HEK293 (cell line): ENCODE measurements at regions not wholly inside any gene's neighbourhood (a gene's known extent, or its start where the extent isn't known, plus 50 kb on each side); places are given as distances from the start of the nearest gene placed in this dataset.

Experiments
- CTCF ChIA-PET: fragments of 350-600 bp; formaldehyde crosslinking; extraction: SDS; loops from one replicate; lab custom pipeline; 2021; ENCODE audit warnings: antibody characterized with exemption; lab: Yijun Ruan, JAX
- POLR2A ChIA-PET: fragments of 300-600 bp; formaldehyde crosslinking; extraction: SDS; loops from one replicate; lab custom pipeline; 2020; ENCODE audit warnings: antibody characterized with exemption, inconsistent platforms; lab: Yijun Ruan, JAX
- H3K27ac ChIP-seq: fragments of 200-500 bp; sonication (Bioruptor generic); 2 replicates; pipeline ENCODE4 v1.5.1; 2014; ENCODE audit warnings: low read depth, low read length, control low read depth, inconsistent platforms; ENCODE audit errors: extremely low read depth
- H3K36me3 ChIP-seq, 2 experiments: fragments of 200-500 bp in 1 of 2; sonication (Bioruptor generic) in 1 of 2; 1 replicate in 1 of 2; 2 replicates in 1 of 2; pipeline ENCODE4 v1.5.1; 2014 to 2017; ENCODE audit warnings: inconsistent platforms in 2 of 2, low read length in 2 of 2; ENCODE audit not compliant: control insufficient read depth in 2 of 2, insufficient read depth in 1 of 2
- H3K4me1 ChIP-seq: fragments of 200-500 bp; sonication (Bioruptor generic); 2 replicates; pipeline ENCODE4 v1.5.1; 2014; ENCODE audit warnings: mild to moderate bottlenecking, low read length, inconsistent platforms; ENCODE audit not compliant: control insufficient read depth, insufficient read depth
- H3K4me3 ChIP-seq: 2 replicates; pipeline ENCODE4 v1.5.1; 2011; ENCODE audit warnings: low read depth, mild to moderate bottlenecking, control low read depth, low read length, moderate library complexity
- H3K9me3 ChIP-seq: fragments of 200-500 bp; sonication (Bioruptor generic); 2 replicates; pipeline ENCODE4 v1.5.1; 2014; ENCODE audit warnings: low read depth, low read length, inconsistent platforms; ENCODE audit not compliant: control insufficient read depth, insufficient read depth
- HOXC10 ChIP-seq: sonication (generic); formaldehyde crosslinking; IDR thresholded peaks from 2 replicates; pipeline ENCODE4 v1.8.1; 2023; ENCODE audit warnings: mild to moderate bottlenecking, missing genetic modification reagents
- ZNF169 ChIP-seq: fragments of 450-650 bp; formaldehyde crosslinking; IDR thresholded peaks from 2 replicates; pipeline ENCODE4 v1.5.1; 2016; ENCODE audit warnings: missing biosample characterization, missing genetic modification characterization
- ZNF292 ChIP-seq: fragments of 450-650 bp; formaldehyde crosslinking; IDR thresholded peaks from 2 replicates; pipeline ENCODE4 v1.5.1; 2016; ENCODE audit warnings: low read depth, missing biosample characterization, missing genetic modification characterization, borderline replicate concordance
- ZNF404 ChIP-seq: fragments of 450-650 bp; formaldehyde crosslinking; IDR thresholded peaks from 2 replicates; pipeline ENCODE4 v1.5.1; 2017; ENCODE audit warnings: missing biosample characterization, missing genetic modification characterization
- ZNF544 ChIP-seq: fragments of 450-650 bp; formaldehyde crosslinking; IDR thresholded peaks from 2 replicates; pipeline ENCODE4 v1.5.0; 2017; ENCODE audit warnings: missing biosample characterization, missing genetic modification characterization
- ZNF555 ChIP-seq: fragments of 450-650 bp; formaldehyde crosslinking; conservative IDR thresholded peaks from 2 replicates; pipeline ENCODE4 v1.5.1; 2017; ENCODE audit warnings: missing biosample characterization, mild to moderate bottlenecking, missing genetic modification characterization, inconsistent platforms
- ZNF626 ChIP-seq: fragments of 450-650 bp; sonication (Bioruptor Pico); formaldehyde crosslinking; IDR thresholded peaks from 2 replicates; pipeline ENCODE4 v1.5.1; 2018; ENCODE audit warnings: missing biosample characterization, missing genetic modification characterization, inconsistent platforms
- ZNF629 ChIP-seq: fragments of 450-650 bp; formaldehyde crosslinking; IDR thresholded peaks from 2 replicates; pipeline ENCODE4 v1.5.1; 2017; ENCODE audit warnings: missing biosample characterization, missing genetic modification characterization
- ZNF670 ChIP-seq: fragments of 450-650 bp; formaldehyde crosslinking; IDR thresholded peaks from 2 replicates; pipeline ENCODE4 v1.5.1; 2016; ENCODE audit warnings: missing biosample characterization, missing genetic modification characterization, low read depth
- ZNF837 ChIP-seq: fragments of 450-650 bp; formaldehyde crosslinking; IDR thresholded peaks from 2 replicates; pipeline ENCODE4 v1.5.1; 2016; ENCODE audit warnings: missing biosample characterization, missing genetic modification characterization
- TF ChIP-seq, protein P1 (sequence below): fragments of 450-650 bp; formaldehyde crosslinking; IDR thresholded peaks from 2 replicates; pipeline ENCODE4 v1.5.1; 2016; ENCODE audit warnings: missing biosample characterization, missing genetic modification characterization, low read depth
- TF ChIP-seq, protein P2 (sequence below): fragments of 450-650 bp; IDR thresholded peaks from 2 replicates; pipeline ENCODE4 v1.5.1; 2018; ENCODE audit warnings: missing biosample characterization, mild to moderate bottlenecking, missing genetic modification characterization
- TF ChIP-seq, protein P3 (sequence below): fragments of 450-650 bp; formaldehyde crosslinking; optimal IDR thresholded peaks from 2 replicates; pipeline ENCODE3; 2016; ENCODE audit warnings: missing biosample characterization, mild to moderate bottlenecking, missing genetic modification characterization
- TF ChIP-seq, protein P4 (sequence below): fragments of 450-650 bp; formaldehyde crosslinking; conservative IDR thresholded peaks from 2 replicates; pipeline ENCODE4 v1.5.1; 2016; ENCODE audit warnings: low read depth, missing biosample characterization, missing genetic modification characterization
- TF ChIP-seq, protein P5 (sequence below): fragments of 450-650 bp; formaldehyde crosslinking; IDR thresholded peaks from 2 replicates; pipeline ENCODE4 v1.5.1; 2016; ENCODE audit warnings: missing biosample characterization, missing genetic modification characterization
- TF ChIP-seq, protein P6 (sequence below): fragments of 450-650 bp; formaldehyde crosslinking; IDR thresholded peaks from 2 replicates; pipeline ENCODE4 v1.5.1; 2016; ENCODE audit warnings: missing biosample characterization, missing genetic modification characterization
- TF ChIP-seq, protein P7 (sequence below): fragments of 450-650 bp; formaldehyde crosslinking; IDR thresholded peaks from 2 replicates; pipeline ENCODE4 v1.5.1; 2016; ENCODE audit warnings: missing biosample characterization, missing genetic modification characterization

DNA sequence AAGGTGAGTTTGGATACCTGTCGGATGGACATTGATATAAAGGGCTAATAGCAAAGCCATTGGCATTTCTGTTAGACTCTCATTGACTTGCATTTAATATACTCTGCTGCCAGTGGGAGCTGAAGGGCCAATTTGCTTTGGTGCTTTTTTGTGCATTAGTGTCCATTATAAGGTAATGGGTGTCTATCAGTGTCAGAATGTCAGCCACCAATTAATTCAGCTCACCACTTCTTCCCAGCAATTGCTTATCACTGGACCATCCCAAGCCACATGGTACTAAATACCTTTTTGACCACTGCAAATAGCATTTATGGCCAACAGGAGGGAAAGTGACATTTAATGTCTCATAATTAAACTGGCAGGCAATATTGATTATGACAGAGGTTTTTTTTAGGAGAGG, 317.8 kb downstream of the TEX29 start:
- H3K4me3 ChIP-seq = no peak overlapping the region
- no peaks in the 10 kb centered on the region for H3K36me3 ChIP-seq
- POLR2A ChIA-PET = no interaction called here
- CTCF ChIA-PET = no interaction called here
- no peak overlapping the region for H3K27ac ChIP-seq
- TF ChIP-seq ZNF292 (tag by site-specific recombination) (no peak), ZNF837 (no peak), ZNF555 (tag by site-specific recombination) (no peak), ZNF169 (no peak), ZNF404 (no peak), ZNF670 (no peak), ZNF629 (tag by site-specific recombination) (no peak), ZNF544 (tag by site-specific recombination) (no peak), ZNF626 (tag by site-specific recombination) (no peak), HOXC10 (no peak)
- TF ChIP-seq, protein P1, sequence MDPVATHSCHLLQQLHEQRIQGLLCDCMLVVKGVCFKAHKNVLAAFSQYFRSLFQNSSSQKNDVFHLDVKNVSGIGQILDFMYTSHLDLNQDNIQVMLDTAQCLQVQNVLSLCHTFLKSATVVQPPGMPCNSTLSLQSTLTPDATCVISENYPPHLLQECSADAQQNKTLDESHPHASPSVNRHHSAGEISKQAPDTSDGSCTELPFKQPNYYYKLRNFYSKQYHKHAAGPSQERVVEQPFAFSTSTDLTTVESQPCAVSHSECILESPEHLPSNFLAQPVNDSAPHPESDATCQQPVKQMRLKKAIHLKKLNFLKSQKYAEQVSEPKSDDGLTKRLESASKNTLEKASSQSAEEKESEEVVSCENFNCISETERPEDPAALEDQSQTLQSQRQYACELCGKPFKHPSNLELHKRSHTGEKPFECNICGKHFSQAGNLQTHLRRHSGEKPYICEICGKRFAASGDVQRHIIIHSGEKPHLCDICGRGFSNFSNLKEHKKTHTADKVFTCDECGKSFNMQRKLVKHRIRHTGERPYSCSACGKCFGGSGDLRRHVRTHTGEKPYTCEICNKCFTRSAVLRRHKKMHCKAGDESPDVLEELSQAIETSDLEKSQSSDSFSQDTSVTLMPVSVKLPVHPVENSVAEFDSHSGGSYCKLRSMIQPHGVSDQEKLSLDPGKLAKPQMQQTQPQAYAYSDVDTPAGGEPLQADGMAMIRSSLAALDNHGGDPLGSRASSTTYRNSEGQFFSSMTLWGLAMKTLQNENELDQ (tag by site-specific recombination) = no peak
- TF ChIP-seq, protein P2, sequence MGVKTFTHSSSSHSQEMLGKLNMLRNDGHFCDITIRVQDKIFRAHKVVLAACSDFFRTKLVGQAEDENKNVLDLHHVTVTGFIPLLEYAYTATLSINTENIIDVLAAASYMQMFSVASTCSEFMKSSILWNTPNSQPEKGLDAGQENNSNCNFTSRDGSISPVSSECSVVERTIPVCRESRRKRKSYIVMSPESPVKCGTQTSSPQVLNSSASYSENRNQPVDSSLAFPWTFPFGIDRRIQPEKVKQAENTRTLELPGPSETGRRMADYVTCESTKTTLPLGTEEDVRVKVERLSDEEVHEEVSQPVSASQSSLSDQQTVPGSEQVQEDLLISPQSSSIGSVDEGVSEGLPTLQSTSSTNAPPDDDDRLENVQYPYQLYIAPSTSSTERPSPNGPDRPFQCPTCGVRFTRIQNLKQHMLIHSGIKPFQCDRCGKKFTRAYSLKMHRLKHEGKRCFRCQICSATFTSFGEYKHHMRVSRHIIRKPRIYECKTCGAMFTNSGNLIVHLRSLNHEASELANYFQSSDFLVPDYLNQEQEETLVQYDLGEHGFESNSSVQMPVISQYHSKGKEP (tag by site-specific recombination) = no peak
- TF ChIP-seq, protein P3, sequence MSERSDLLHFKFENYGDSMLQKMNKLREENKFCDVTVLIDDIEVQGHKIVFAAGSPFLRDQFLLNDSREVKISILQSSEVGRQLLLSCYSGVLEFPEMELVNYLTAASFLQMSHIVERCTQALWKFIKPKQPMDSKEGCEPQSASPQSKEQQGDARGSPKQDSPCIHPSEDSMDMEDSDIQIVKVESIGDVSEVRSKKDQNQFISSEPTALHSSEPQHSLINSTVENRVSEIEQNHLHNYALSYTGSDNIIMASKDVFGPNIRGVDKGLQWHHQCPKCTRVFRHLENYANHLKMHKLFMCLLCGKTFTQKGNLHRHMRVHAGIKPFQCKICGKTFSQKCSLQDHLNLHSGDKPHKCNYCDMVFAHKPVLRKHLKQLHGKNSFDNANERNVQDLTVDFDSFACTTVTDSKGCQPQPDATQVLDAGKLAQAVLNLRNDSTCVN (tag by site-specific recombination) = no peak
- TF ChIP-seq, protein P4, sequence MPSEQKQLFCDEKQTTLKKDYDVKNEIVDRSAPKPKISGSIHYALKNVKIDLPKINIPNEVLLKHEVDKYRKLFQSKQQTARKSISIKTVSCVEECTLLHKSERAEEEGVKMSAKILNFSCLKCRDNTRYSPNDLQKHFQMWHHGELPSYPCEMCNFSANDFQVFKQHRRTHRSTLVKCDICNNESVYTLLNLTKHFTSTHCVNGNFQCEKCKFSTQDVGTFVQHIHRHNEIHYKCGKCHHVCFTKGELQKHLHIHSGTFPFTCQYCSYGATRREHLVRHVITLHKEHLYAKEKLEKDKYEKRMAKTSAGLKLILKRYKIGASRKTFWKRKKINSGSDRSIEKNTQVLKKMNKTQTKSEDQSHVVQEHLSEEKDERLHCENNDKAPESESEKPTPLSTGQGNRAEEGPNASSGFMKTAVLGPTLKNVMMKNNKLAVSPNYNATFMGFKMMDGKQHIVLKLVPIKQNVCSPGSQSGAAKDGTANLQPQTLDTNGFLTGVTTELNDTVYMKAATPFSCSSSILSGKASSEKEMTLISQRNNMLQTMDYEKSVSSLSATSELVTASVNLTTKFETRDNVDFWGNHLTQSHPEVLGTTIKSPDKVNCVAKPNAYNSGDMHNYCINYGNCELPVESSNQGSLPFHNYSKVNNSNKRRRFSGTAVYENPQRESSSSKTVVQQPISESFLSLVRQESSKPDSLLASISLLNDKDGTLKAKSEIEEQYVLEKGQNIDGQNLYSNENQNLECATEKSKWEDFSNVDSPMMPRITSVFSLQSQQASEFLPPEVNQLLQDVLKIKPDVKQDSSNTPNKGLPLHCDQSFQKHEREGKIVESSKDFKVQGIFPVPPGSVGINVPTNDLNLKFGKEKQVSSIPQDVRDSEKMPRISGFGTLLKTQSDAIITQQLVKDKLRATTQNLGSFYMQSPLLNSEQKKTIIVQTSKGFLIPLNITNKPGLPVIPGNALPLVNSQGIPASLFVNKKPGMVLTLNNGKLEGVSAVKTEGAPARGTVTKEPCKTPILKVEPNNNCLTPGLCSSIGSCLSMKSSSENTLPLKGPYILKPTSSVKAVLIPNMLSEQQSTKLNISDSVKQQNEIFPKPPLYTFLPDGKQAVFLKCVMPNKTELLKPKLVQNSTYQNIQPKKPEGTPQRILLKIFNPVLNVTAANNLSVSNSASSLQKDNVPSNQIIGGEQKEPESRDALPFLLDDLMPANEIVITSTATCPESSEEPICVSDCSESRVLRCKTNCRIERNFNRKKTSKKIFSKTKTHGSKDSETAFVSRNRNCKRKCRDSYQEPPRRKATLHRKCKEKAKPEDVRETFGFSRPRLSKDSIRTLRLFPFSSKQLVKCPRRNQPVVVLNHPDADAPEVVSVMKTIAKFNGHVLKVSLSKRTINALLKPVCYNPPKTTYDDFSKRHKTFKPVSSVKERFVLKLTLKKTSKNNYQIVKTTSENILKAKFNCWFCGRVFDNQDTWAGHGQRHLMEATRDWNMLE = no peak
- TF ChIP-seq, protein P5, sequence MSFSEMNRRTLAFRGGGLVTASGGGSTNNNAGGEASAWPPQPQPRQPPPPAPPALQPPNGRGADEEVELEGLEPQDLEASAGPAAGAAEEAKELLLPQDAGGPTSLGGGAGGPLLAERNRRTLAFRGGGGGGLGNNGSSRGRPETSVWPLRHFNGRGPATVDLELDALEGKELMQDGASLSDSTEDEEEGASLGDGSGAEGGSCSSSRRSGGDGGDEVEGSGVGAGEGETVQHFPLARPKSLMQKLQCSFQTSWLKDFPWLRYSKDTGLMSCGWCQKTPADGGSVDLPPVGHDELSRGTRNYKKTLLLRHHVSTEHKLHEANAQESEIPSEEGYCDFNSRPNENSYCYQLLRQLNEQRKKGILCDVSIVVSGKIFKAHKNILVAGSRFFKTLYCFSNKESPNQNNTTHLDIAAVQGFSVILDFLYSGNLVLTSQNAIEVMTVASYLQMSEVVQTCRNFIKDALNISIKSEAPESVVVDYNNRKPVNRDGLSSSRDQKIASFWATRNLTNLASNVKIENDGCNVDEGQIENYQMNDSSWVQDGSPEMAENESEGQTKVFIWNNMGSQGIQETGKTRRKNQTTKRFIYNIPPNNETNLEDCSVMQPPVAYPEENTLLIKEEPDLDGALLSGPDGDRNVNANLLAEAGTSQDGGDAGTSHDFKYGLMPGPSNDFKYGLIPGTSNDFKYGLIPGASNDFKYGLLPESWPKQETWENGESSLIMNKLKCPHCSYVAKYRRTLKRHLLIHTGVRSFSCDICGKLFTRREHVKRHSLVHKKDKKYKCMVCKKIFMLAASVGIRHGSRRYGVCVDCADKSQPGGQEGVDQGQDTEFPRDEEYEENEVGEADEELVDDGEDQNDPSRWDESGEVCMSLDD = no peak
- TF ChIP-seq, protein P6, sequence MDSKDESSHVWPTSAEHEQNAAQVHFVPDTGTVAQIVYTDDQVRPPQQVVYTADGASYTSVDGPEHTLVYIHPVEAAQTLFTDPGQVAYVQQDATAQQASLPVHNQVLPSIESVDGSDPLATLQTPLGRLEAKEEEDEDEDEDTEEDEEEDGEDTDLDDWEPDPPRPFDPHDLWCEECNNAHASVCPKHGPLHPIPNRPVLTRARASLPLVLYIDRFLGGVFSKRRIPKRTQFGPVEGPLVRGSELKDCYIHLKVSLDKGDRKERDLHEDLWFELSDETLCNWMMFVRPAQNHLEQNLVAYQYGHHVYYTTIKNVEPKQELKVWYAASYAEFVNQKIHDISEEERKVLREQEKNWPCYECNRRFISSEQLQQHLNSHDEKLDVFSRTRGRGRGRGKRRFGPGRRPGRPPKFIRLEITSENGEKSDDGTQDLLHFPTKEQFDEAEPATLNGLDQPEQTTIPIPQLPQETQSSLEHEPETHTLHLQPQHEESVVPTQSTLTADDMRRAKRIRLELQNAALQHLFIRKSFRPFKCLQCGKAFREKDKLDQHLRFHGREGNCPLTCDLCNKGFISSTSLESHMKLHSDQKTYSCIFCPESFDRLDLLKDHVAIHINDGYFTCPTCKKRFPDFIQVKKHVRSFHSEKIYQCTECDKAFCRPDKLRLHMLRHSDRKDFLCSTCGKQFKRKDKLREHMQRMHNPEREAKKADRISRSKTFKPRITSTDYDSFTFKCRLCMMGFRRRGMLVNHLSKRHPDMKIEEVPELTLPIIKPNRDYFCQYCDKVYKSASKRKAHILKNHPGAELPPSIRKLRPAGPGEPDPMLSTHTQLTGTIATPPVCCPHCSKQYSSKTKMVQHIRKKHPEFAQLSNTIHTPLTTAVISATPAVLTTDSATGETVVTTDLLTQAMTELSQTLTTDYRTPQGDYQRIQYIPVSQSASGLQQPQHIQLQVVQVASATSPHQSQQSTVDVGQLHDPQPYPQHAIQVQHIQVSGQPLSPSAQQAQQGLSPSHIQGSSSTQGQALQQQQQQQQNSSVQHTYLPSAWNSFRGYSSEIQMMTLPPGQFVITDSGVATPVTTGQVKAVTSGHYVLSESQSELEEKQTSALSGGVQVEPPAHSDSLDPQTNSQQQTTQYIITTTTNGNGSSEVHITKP = no peak
- TF ChIP-seq, protein P7, sequence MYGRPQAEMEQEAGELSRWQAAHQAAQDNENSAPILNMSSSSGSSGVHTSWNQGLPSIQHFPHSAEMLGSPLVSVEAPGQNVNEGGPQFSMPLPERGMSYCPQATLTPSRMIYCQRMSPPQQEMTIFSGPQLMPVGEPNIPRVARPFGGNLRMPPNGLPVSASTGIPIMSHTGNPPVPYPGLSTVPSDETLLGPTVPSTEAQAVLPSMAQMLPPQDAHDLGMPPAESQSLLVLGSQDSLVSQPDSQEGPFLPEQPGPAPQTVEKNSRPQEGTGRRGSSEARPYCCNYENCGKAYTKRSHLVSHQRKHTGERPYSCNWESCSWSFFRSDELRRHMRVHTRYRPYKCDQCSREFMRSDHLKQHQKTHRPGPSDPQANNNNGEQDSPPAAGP (tag by site-specific recombination) = no peak
- TF ChIP-seq, all 188 proteins: peak for 0
- Histone ChIP-seq H3K9me3 (no peaks in the 10 kb centered on the region), H3K4me1 (no peaks in the 10 kb centered on the region)
